ENCODE measurements at regions not wholly inside any gene's neighbourhood (a gene's known extent, or its start where the extent isn't known, plus 50 kb on each side); places are given as distances from the start of the nearest gene placed in this dataset.

DNA sequence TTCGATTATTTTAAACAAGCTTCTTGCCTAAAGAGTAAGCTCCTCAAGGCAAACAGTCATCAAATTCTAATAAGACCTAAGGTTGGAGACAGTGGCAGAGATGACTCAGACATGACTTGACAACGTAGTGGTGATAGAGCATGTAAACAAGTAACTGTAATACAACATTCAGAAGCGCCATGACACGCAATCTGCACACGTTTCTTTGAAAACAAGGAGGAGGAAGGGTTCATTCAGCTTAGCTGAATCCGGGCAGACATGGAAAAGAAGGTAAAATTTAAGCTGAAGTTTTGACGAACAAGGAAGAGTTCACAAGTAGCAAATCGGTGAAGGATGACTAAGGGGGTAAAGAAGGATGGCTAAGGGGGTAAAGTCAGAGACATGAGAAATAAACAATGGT is 152.4 kb upstream of the ZC3H12C start:
- no peak for TF ChIP-seq POLR2AphosphoS5 (IDR thresholded peaks at IDR 0.05; ENCODE audit: insufficient read depth in 1 of 2, low read depth in 1 of 2)
- no peak for TF ChIP-seq CTCF (IDR thresholded peaks at IDR 0.05)
- no peak for TF ChIP-seq POLR2A (IDR thresholded peaks at IDR 0.05)
